GM18907 (cell line): ENCODE measurements at regions not wholly inside any gene's neighbourhood (a gene's known extent, or its start where the extent isn't known, plus 50 kb on each side); places are given as distances from the start of the nearest gene placed in this dataset.
A peak's percentile ranks its signal among the peaks of the same experiment; 100 is the strongest.
"Not testable (repeated sequence)": the region's sequence is repeated elsewhere in the genome, so short reads cannot be mapped to it uniquely, and the experiment has no call there.

Experiments used
- ATAC-seq: cut with Tn5 transposase; IDR thresholded peaks from one replicate; pipeline ENCODE4 v1.9.1; 2021; ENCODE audit warnings: mild to moderate bottlenecking, moderate library complexity; ENCODE audit not compliant: unreplicated experiment

GRCh38 chr2:91742973-91743490, 3051.6 kb downstream of the RPIA start:
- ATAC-seq = not testable (repeated sequence)

GRCh38 chr2:91743910-91744309, 3052.4 kb downstream of the RPIA start:
- not testable (repeated sequence) for ATAC-seq

GRCh38 chr2:91744700-91745141, 3053.2 kb downstream of the RPIA start:
- not testable (repeated sequence) for ATAC-seq

- ATAC-seq = no peak
Observed at GRCh38 chr2:91748902-91749301, 3057.4 kb downstream of the RPIA start.

- not testable (repeated sequence) for ATAC-seq
Observed at GRCh38 chr2:91749665-91750064, 3058.2 kb downstream of the RPIA start.

- peak; percentile 55 for ATAC-seq
Observed at GRCh38 chr2:91759361-91759941, 3068.0 kb downstream of the RPIA start.

GRCh38 chr2:91760672-91761071, 3069.2 kb downstream of the RPIA start:
- not testable (repeated sequence) for ATAC-seq

- ATAC-seq = not testable (repeated sequence)
Observed at GRCh38 chr2:91762312-91762711, 3070.8 kb downstream of the RPIA start.

- not testable (repeated sequence) for ATAC-seq
Observed at GRCh38 chr2:91763710-91764109, 3072.2 kb downstream of the RPIA start.

- ATAC-seq = not testable (repeated sequence)
Observed at GRCh38 chr2:91764581-91765002, 3073.1 kb downstream of the RPIA start.

- ATAC-seq = not testable (repeated sequence)
Observed at GRCh38 chr2:91765018-91765754, 3073.7 kb downstream of the RPIA start.

GRCh38 chr2:91766349-91767048, 3075.0 kb downstream of the RPIA start:
- not testable (repeated sequence) for ATAC-seq

- not testable (repeated sequence) for ATAC-seq
Observed at GRCh38 chr2:91768301-91768700, 3076.8 kb downstream of the RPIA start.

GRCh38 chr2:91768997-91769396, 3077.5 kb downstream of the RPIA start:
- not testable (repeated sequence) for ATAC-seq

GRCh38 chr2:91770046-91770575, 3078.6 kb downstream of the RPIA start:
- not testable (repeated sequence) for ATAC-seq

- not testable (repeated sequence) for ATAC-seq
Observed at GRCh38 chr2:91771604-91772003, 3080.1 kb downstream of the RPIA start.

GRCh38 chr2:91772240-91772937, 3080.9 kb downstream of the RPIA start:
- not testable (repeated sequence) for ATAC-seq

GRCh38 chr2:91773810-91774209, 3082.3 kb downstream of the RPIA start:
- ATAC-seq = not testable (repeated sequence)

GRCh38 chr2:91775193-91775592, 3083.7 kb downstream of the RPIA start:
- not testable (repeated sequence) for ATAC-seq

GRCh38 chr2:91780324-91780723, 3088.9 kb downstream of the RPIA start:
- not testable (repeated sequence) for ATAC-seq
